MCF 10A (cell line): ENCODE measurements at regions not wholly inside any gene's neighbourhood (a gene's known extent, or its start where the extent isn't known, plus 50 kb on each side); places are given as distances from the start of the nearest gene placed in this dataset.

Source experiments
- BruUV-seq: library from RNA; stranded (reverse); fragments of 400-500 nt; replicated peaks from 2 replicates; lab custom pipeline; 2021; lab: Mats Ljungman, UMichigan
- CTCF ChIA-PET: fragments of 300-600 bp; sonication (Branson Sonifier 250); formaldehyde crosslinking; extraction: SDS; loops from one replicate; lab custom pipeline; 2021; ENCODE audit warnings: antibody characterized with exemption, inconsistent platforms; lab: Yijun Ruan, JAX
- POLR2A ChIA-PET: fragments of 300-600, 350-650 bp; sonication (Branson Sonifier 250); formaldehyde crosslinking; extraction: SDS; loops from one replicate; lab custom pipeline; 2020; ENCODE audit warnings: antibody characterized with exemption, inconsistent platforms; lab: Yijun Ruan, JAX
- DNase-seq: peaks from one replicate; pipeline ENCODE4 v3.0.0-alpha.2; 2018; ENCODE audit not compliant: unreplicated experiment
- H3K27ac Mint-ChIP-seq: one replicate; pipeline ENCODE4 v1.8.0; 2022; ENCODE audit warnings: mild to moderate bottlenecking, low read depth, mixed read lengths; ENCODE audit not compliant: unreplicated experiment
- H3K27me3 Mint-ChIP-seq: one replicate; pipeline ENCODE4 v1.8.0; 2022; ENCODE audit warnings: mixed read lengths; ENCODE audit not compliant: insufficient read depth, unreplicated experiment
- H3K36me3 Mint-ChIP-seq: one replicate; pipeline ENCODE4 v1.8.0; 2022; ENCODE audit warnings: mild to moderate bottlenecking, moderate library complexity, mixed read lengths; ENCODE audit not compliant: insufficient read depth, unreplicated experiment
- H3K4me1 Mint-ChIP-seq: one replicate; pipeline ENCODE4 v1.8.0; 2022; ENCODE audit warnings: mixed read lengths; ENCODE audit not compliant: insufficient read depth, unreplicated experiment
- H3K4me3 Mint-ChIP-seq: one replicate; pipeline ENCODE4 v1.8.0; 2022; ENCODE audit warnings: mild to moderate bottlenecking, moderate library complexity, mixed read lengths; ENCODE audit not compliant: unreplicated experiment
- H3K9me3 Mint-ChIP-seq: one replicate; pipeline ENCODE4 v1.8.0; 2022; ENCODE audit warnings: mixed read lengths; ENCODE audit not compliant: unreplicated experiment
- intact Hi-C: fragments of 100-400 bp; cut with micrococcal nuclease; formaldehyde crosslinking; loops from 2 replicates; pipeline ENCODE4 v1.14.1; 2022
- TF ChIP-seq, protein P1 (sequence below): fragments of 200-600 bp; IDR thresholded peaks from one replicate; pipeline ENCODE4 v1.8.0; 2022; ENCODE audit warnings: antibody characterized with exemption, mild to moderate bottlenecking; ENCODE audit not compliant: unreplicated experiment

DNA sequence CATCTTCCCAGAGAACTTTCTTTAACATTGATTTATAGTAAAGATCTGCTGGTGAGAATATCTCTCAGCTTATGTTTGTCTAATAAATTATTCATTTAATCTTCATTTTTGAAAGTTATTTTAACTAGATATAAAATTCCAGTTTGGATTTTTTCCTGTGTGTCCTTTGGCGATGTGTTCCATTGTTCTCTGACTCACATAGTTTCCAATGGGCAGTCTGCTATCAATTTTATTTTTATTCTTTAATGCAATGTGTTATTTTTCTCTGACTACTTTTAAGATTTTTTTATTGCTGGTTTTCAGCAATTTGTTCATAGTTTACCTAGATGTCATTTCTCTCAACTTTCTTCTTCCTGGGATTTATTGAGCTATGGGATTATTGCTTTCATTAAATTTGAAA lies 325.2 kb upstream of the POGK start:
- TF ChIP-seq, protein P1, sequence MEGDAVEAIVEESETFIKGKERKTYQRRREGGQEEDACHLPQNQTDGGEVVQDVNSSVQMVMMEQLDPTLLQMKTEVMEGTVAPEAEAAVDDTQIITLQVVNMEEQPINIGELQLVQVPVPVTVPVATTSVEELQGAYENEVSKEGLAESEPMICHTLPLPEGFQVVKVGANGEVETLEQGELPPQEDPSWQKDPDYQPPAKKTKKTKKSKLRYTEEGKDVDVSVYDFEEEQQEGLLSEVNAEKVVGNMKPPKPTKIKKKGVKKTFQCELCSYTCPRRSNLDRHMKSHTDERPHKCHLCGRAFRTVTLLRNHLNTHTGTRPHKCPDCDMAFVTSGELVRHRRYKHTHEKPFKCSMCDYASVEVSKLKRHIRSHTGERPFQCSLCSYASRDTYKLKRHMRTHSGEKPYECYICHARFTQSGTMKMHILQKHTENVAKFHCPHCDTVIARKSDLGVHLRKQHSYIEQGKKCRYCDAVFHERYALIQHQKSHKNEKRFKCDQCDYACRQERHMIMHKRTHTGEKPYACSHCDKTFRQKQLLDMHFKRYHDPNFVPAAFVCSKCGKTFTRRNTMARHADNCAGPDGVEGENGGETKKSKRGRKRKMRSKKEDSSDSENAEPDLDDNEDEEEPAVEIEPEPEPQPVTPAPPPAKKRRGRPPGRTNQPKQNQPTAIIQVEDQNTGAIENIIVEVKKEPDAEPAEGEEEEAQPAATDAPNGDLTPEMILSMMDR: no peak
- Mint-ChIP-seq H3K4me3 (no peak overlapping the region), H3K9me3 (peaks cover 15% of the 10 kb centered on the region), H3K4me1 (no peaks in the 10 kb centered on the region), H3K36me3 (no peaks in the 10 kb centered on the region), H3K27me3 (no peaks in the 10 kb centered on the region), H3K27ac (no peak overlapping the region)
- CTCF ChIA-PET: interaction anchor here (1.9 kb wide), 1 partner anchor 35 kb away, joined by 14 read pairs; no protein-coding TSS in a partner anchor
- no TSS peak for BruUV-seq
- POLR2A ChIA-PET: interaction anchor here (0.7 kb wide), 1 partner anchor 30 kb away, joined by 3 read pairs; no protein-coding TSS in a partner anchor
- no peak for DNase-seq
- intact Hi-C loops: no loop called here

- no peaks in the 10 kb centered on the region for H3K27me3 Mint-ChIP-seq
- TF ChIP-seq, protein P1: no peak
- no peak overlapping the region for H3K4me3 Mint-ChIP-seq
- H3K27ac Mint-ChIP-seq: no peak overlapping the region
- BruUV-seq: no TSS peak
- no peaks in the 10 kb centered on the region for H3K4me1 Mint-ChIP-seq
- no peak for DNase-seq
- POLR2A ChIA-PET: interaction anchor here (2.1 kb wide), 1 partner anchor 12 kb away, joined by 4 read pairs; no protein-coding TSS in a partner anchor
- CTCF ChIA-PET: interaction anchor here (0.7 to 2.3 kb wide), 5 partner anchors 12 to 286 kb away, joined by 3 to 11 read pairs (median 7); no protein-coding TSS in a partner anchor
- no peaks in the 10 kb centered on the region for H3K36me3 Mint-ChIP-seq
- H3K9me3 Mint-ChIP-seq: no peaks in the 10 kb centered on the region
- intact Hi-C loops: no loop called here
Observed at GRCh38 chr1:166527752-166528151, 311.5 kb upstream of the POGK start.

DNA sequence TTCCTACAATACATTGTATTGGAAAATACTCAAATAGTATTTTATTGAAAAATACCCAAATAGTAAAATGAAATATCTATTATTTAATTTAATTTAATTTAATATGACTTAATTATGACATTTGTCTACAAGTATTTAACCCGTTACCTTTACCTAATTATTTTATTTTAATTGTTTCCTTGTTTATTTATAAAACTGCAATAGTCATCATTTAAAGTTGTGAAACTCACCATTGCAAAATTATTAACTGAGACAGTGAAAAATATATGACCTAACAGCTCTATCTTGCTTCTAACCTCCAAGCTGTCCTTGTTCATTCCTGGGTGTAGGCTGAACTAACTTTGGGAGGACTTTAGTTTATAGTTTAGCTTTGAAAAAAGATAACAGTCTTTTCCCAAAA lies 300.6 kb upstream of the POGK start:
- ChIA-PET POLR2A (no interaction called here), CTCF (interaction anchor here (2.7 kb wide), 1 partner anchor 12 kb away, joined by 10 read pairs; no protein-coding TSS in a partner anchor)
- Mint-ChIP-seq H3K36me3 (no peaks in the 10 kb centered on the region), H3K4me1 (no peaks in the 10 kb centered on the region), H3K4me3 (no peak overlapping the region), H3K9me3 (peaks cover 7% of the 10 kb centered on the region), H3K27ac (no peak overlapping the region), H3K27me3 (no peaks in the 10 kb centered on the region)
- DNase-seq: no peak
- no TSS peak for BruUV-seq
- TF ChIP-seq, protein P1: no peak
- intact Hi-C loops: no loop called here

- no peak for DNase-seq
- CTCF ChIA-PET: interaction anchor here (0.6 to 1.0 kb wide), 3 partner anchors 78 to 940 kb away, joined by 3 to 4 read pairs (median 3); no protein-coding TSS in a partner anchor
- Mint-ChIP-seq H3K9me3 (peaks cover 9% of the 10 kb centered on the region), H3K36me3 (no peaks in the 10 kb centered on the region), H3K27me3 (no peaks in the 10 kb centered on the region), H3K4me3 (no peak overlapping the region), H3K4me1 (no peaks in the 10 kb centered on the region), H3K27ac (no peak overlapping the region)
- POLR2A ChIA-PET: interaction anchor here (1.0 kb wide), 1 partner anchor 30 kb away, joined by 3 read pairs; no protein-coding TSS in a partner anchor
- intact Hi-C loops: no loop called here
- BruUV-seq: no TSS peak
- TF ChIP-seq, protein P1: no peak
Observed at GRCh38 chr1:166544036-166544435, 295.2 kb upstream of the POGK start.
